GM23248 (cell line): ENCODE measurements at regions not wholly inside any gene's neighbourhood (a gene's known extent, or its start where the extent isn't known, plus 50 kb on each side); places are given as distances from the start of the nearest gene placed in this dataset.

Source experiments
- EZH2 ChIP-seq: fragments of 200-600 bp; sonication (generic); IDR thresholded peaks from 2 replicates; pipeline ENCODE4 v1.6.1; 2018; ENCODE audit warnings: antibody characterized with exemption, mild to moderate bottlenecking; ENCODE audit not compliant: insufficient read depth, poor library complexity, severe bottlenecking
- EZH2phosphoT487 ChIP-seq: fragments of 200-600 bp; sonication (generic); IDR thresholded peaks from 2 replicates; pipeline ENCODE4 v1.6.1; 2018; ENCODE audit warnings: antibody characterized with exemption, moderate library complexity, mild to moderate bottlenecking, low read depth; ENCODE audit not compliant: insufficient read depth

- TF ChIP-seq EZH2: no peak
- TF ChIP-seq EZH2phosphoT487: no peak
These were observed 349.7 kb downstream of the ATP23 start for GRCh38 chr12:58291106-58291505.
